ENCODE measurements at regions not wholly inside any gene's neighbourhood (a gene's known extent, or its start where the extent isn't known, plus 50 kb on each side); places are given as distances from the start of the nearest gene placed in this dataset.

- Histone ChIP-seq H3K4me3 (ENCODE audit: insufficient read length, low read depth) (no peak overlapping the region), H3K36me3 (ENCODE audit: insufficient read depth, insufficient read length, low read length) (no peaks in the 10 kb centered on the region), H3K4me1 (ENCODE audit: insufficient read depth, insufficient read length) (no peaks in the 10 kb centered on the region), H3K9me3 (ENCODE audit: insufficient read depth, low read length) (no peaks in the 10 kb centered on the region), H3K9ac (ENCODE audit: insufficient read length, low read depth) (no peak overlapping the region), H3K27me3 (ENCODE audit: insufficient read depth, insufficient read length) (no peaks in the 10 kb centered on the region)
- TF ChIP-seq ZNF274 (IDR thresholded peaks at IDR 0.05; ENCODE audit: low read depth, low read length) (no peak), SUZ12 (IDR thresholded peaks at IDR 0.05; ENCODE audit: extremely low read depth, insufficient read depth, insufficient read length) (no peak), YY1 (IDR thresholded peaks at IDR 0.05; ENCODE audit: insufficient read depth, insufficient read length) (no peak)
- no peak for DNase-seq (ENCODE audit: low read depth, low spot score)
These were observed 56.0 kb downstream of the PLK2 start for GRCh38 chr5:58403822-58404433.

DNA sequence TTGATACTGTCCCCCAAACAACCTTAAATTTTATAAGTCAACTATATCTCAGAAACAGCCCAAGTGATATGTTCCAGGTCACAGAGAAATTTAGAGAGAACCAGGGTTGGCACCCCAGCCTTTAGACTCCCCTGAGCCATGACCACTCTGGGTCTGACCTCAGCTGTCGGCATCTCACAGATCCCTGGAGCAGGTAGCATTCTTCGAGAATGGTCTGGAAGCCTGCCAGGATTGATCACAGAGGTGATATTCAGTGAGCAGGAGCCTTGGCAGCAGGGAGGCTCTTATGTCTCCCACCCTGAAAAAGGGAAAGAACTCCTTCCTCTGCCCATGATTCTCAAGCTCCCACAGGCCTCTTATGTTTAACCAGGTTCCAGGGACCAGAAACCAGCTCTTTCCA is 58.2 kb downstream of the PLK2 start:
- H3K4me3 ChIP-seq (ENCODE audit: insufficient read length, low read depth) = no peak overlapping the region
- no peak for TF ChIP-seq ZNF274 (IDR thresholded peaks at IDR 0.05; ENCODE audit: low read depth, low read length)
- no peak for TF ChIP-seq SUZ12 (IDR thresholded peaks at IDR 0.05; ENCODE audit: extremely low read depth, insufficient read depth, insufficient read length)
- TF ChIP-seq YY1 (IDR thresholded peaks at IDR 0.05; ENCODE audit: insufficient read depth, insufficient read length) = no peak

GRCh38 chr5:58400737-58401136 is 59.1 kb downstream of the PLK2 start:
- no peaks in the 10 kb centered on the region for H3K4me1 ChIP-seq (ENCODE audit: insufficient read depth, insufficient read length)
- TF ChIP-seq ZNF274 (IDR thresholded peaks at IDR 0.05; ENCODE audit: low read depth, low read length) (no peak), SUZ12 (IDR thresholded peaks at IDR 0.05; ENCODE audit: extremely low read depth, insufficient read depth, insufficient read length) (no peak), YY1 (IDR thresholded peaks at IDR 0.05; ENCODE audit: insufficient read depth, insufficient read length) (no peak)
- DNase-seq (ENCODE audit: low read depth, low spot score) = no peak
- no peaks in the 10 kb centered on the region for H3K27me3 ChIP-seq (ENCODE audit: insufficient read depth, insufficient read length)
- H3K9ac ChIP-seq (ENCODE audit: insufficient read length, low read depth) = no peak overlapping the region
- H3K36me3 ChIP-seq (ENCODE audit: insufficient read depth, insufficient read length, low read length) = no peaks in the 10 kb centered on the region
- no peaks in the 10 kb centered on the region for H3K9me3 ChIP-seq (ENCODE audit: insufficient read depth, low read length)
- H3K4me3 ChIP-seq (ENCODE audit: insufficient read length, low read depth) = no peak overlapping the region

More for the DNA sequence above, 58.2 kb downstream of the PLK2 start:
- no peaks in the 10 kb centered on the region for H3K36me3 ChIP-seq (ENCODE audit: insufficient read depth, insufficient read length, low read length)
- no peaks in the 10 kb centered on the region for H3K4me1 ChIP-seq (ENCODE audit: insufficient read depth, insufficient read length)
- no peaks in the 10 kb centered on the region for H3K27me3 ChIP-seq (ENCODE audit: insufficient read depth, insufficient read length)
- H3K9me3 ChIP-seq (ENCODE audit: insufficient read depth, low read length) = no peaks in the 10 kb centered on the region
- H3K9ac ChIP-seq (ENCODE audit: insufficient read length, low read depth) = no peak overlapping the region
- no peak for DNase-seq (ENCODE audit: low read depth, low spot score)

DNA sequence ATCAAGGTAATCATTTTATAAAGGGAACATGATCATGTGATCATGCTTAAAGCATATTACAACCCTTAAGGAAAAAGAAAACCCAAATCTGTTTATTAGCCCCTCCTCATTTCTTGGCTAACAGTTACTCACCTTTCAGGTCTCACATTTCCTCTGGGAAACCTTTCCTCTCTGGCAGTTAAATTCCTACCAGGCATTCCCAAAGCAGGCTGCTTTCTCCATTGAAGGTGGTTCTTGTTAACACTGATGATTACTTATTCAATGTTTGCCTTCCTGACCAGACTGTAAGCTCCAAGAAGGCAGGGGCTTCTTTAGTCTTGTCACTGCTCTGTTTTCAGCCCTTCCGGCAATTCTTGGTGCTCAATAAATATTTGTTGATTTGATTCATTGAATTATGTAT is 59.9 kb downstream of the PLK2 start:
- H3K9ac ChIP-seq (ENCODE audit: insufficient read length, low read depth) = no peak overlapping the region
- H3K36me3 ChIP-seq (ENCODE audit: insufficient read depth, insufficient read length, low read length) = no peaks in the 10 kb centered on the region
- H3K4me1 ChIP-seq (ENCODE audit: insufficient read depth, insufficient read length) = no peaks in the 10 kb centered on the region
- no peak for DNase-seq (ENCODE audit: low read depth, low spot score)
- H3K4me3 ChIP-seq (ENCODE audit: insufficient read length, low read depth) = no peak overlapping the region
- no peaks in the 10 kb centered on the region for H3K9me3 ChIP-seq (ENCODE audit: insufficient read depth, low read length)
- TF ChIP-seq YY1 (IDR thresholded peaks at IDR 0.05; ENCODE audit: insufficient read depth, insufficient read length) (no peak), SUZ12 (IDR thresholded peaks at IDR 0.05; ENCODE audit: extremely low read depth, insufficient read depth, insufficient read length) (no peak), ZNF274 (IDR thresholded peaks at IDR 0.05; ENCODE audit: low read depth, low read length) (no peak)
- no peaks in the 10 kb centered on the region for H3K27me3 ChIP-seq (ENCODE audit: insufficient read depth, insufficient read length)

GRCh38 chr5:58394339-58394738 is 65.5 kb downstream of the PLK2 start:
- no peaks in the 10 kb centered on the region for H3K4me1 ChIP-seq (ENCODE audit: insufficient read depth, insufficient read length)
- H3K27me3 ChIP-seq (ENCODE audit: insufficient read depth, insufficient read length) = no peaks in the 10 kb centered on the region
- H3K36me3 ChIP-seq (ENCODE audit: insufficient read depth, insufficient read length, low read length) = no peaks in the 10 kb centered on the region
- no peak for TF ChIP-seq SUZ12 (IDR thresholded peaks at IDR 0.05; ENCODE audit: extremely low read depth, insufficient read depth, insufficient read length)
- no peak for DNase-seq (ENCODE audit: low read depth, low spot score)
- no peaks in the 10 kb centered on the region for H3K9me3 ChIP-seq (ENCODE audit: insufficient read depth, low read length)
- no peak overlapping the region for H3K4me3 ChIP-seq (ENCODE audit: insufficient read length, low read depth)
- no peak overlapping the region for H3K9ac ChIP-seq (ENCODE audit: insufficient read length, low read depth)

DNA sequence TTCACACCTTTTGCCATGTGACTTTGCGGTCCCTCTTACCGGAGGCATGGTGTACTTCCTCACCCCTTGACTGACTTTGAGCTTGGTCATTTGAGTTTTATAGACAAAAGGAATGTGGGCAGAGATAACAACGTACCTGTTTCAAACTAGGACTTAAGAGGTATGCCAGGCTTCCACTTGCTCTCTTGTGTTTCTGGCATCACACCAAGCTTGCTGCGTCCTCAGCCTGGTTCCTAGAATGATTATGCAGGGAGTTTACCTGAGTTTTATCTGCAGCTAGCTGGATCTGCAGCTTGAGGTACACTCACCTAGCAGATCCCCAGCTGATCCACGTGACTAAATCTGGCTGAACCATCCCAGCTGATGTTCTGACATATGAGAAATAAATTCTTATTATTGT is 66.2 kb downstream of the PLK2 start:
- H3K36me3 ChIP-seq (ENCODE audit: insufficient read depth, insufficient read length, low read length) = no peaks in the 10 kb centered on the region
- no peak overlapping the region for H3K9ac ChIP-seq (ENCODE audit: insufficient read length, low read depth)
- no peaks in the 10 kb centered on the region for H3K27me3 ChIP-seq (ENCODE audit: insufficient read depth, insufficient read length)
- DNase-seq (ENCODE audit: low read depth, low spot score) = no peak
- no peak overlapping the region for H3K4me3 ChIP-seq (ENCODE audit: insufficient read length, low read depth)
- TF ChIP-seq SUZ12 (IDR thresholded peaks at IDR 0.05; ENCODE audit: extremely low read depth, insufficient read depth, insufficient read length) (no peak), ZNF274 (IDR thresholded peaks at IDR 0.05; ENCODE audit: low read depth, low read length) (no peak), YY1 (IDR thresholded peaks at IDR 0.05; ENCODE audit: insufficient read depth, insufficient read length) (no peak)
- no peaks in the 10 kb centered on the region for H3K4me1 ChIP-seq (ENCODE audit: insufficient read depth, insufficient read length)
- H3K9me3 ChIP-seq (ENCODE audit: insufficient read depth, low read length) = no peaks in the 10 kb centered on the region

- no peaks in the 10 kb centered on the region for H3K27me3 ChIP-seq (ENCODE audit: insufficient read depth, insufficient read length)
These were observed 67.4 kb downstream of the PLK2 start for GRCh38 chr5:58392496-58392895.

More at GRCh38 chr5:58392496-58392895, 67.4 kb downstream of the PLK2 start:
- DNase-seq (ENCODE audit: low read depth, low spot score) = no peak
- H3K4me3 ChIP-seq (ENCODE audit: insufficient read length, low read depth) = no peak overlapping the region
- H3K9me3 ChIP-seq (ENCODE audit: insufficient read depth, low read length) = no peaks in the 10 kb centered on the region
- H3K9ac ChIP-seq (ENCODE audit: insufficient read length, low read depth) = no peak overlapping the region
- no peaks in the 10 kb centered on the region for H3K4me1 ChIP-seq (ENCODE audit: insufficient read depth, insufficient read length)
- H3K36me3 ChIP-seq (ENCODE audit: insufficient read depth, insufficient read length, low read length) = no peaks in the 10 kb centered on the region
- no peak for TF ChIP-seq YY1 (IDR thresholded peaks at IDR 0.05; ENCODE audit: insufficient read depth, insufficient read length)
- no peak for TF ChIP-seq SUZ12 (IDR thresholded peaks at IDR 0.05; ENCODE audit: extremely low read depth, insufficient read depth, insufficient read length)
- TF ChIP-seq ZNF274 (IDR thresholded peaks at IDR 0.05; ENCODE audit: low read depth, low read length) = no peak
